ENCODE measurements at regions not wholly inside any gene's neighbourhood (a gene's known extent, or its start where the extent isn't known, plus 50 kb on each side); places are given as distances from the start of the nearest gene placed in this dataset.

GRCh38 chr3:5071061-5071460 lies 51.0 kb upstream of the ARL8B start:
- WGBS, 2 experiments (ENCODE audit: extremely low coverage in 2 of 2, insufficient read length in 1 of 2) = no CpG with 5 or more reads among the region's 7 CpGs
- no TSS peak for BruUV-seq (replicated peaks)
- Histone ChIP-seq H3K36me3 (ENCODE audit: control insufficient read depth, insufficient read depth, low read length) (no peaks in the 10 kb centered on the region), H2BK5ac (ENCODE audit: low read depth, low read length, poor library complexity, severe bottlenecking) (no peak overlapping the region), H2AFZ (replicated peaks; ENCODE audit: low read length, poor library complexity) (no peak overlapping the region), H3K4ac (ENCODE audit: low read depth, low read length) (no peak overlapping the region), H3K56ac (ENCODE audit: extremely low read depth, insufficient read depth, low read length) (no peak overlapping the region), H3K27ac (ENCODE audit: insufficient read depth, low read length) (no peak overlapping the region), H2AK5ac (ENCODE audit: low read depth, low read length) (no peak overlapping the region), H3K23ac (ENCODE audit: low read depth, low read length) (no peak overlapping the region), H2BK15ac (ENCODE audit: low read depth, low read length) (no peak overlapping the region), H3K79me1 (ENCODE audit: low read depth in 1 of 2, low read length in 2 of 2) (no peaks in the 10 kb centered on the region), H3K4me1 (ENCODE audit: control insufficient read depth, insufficient read depth, low read length) (no peaks in the 10 kb centered on the region), H3K4me2 (ENCODE audit: low read depth, low read length) (no peak overlapping the region), H3K27me3 (ENCODE audit: control insufficient read depth, insufficient read depth, low read length) (peaks cover 20% of the 10 kb centered on the region), H4K5ac (ENCODE audit: low read depth, low read length) (no peak overlapping the region), H4K91ac (ENCODE audit: insufficient read depth, low read depth, low read length) (no peak overlapping the region), H4K8ac (ENCODE audit: low read depth in 2 of 2, low read length in 2 of 2) (no peak overlapping the region), H3K14ac (replicated peaks; ENCODE audit: low read depth, low read length) (no peak overlapping the region), H4K20me1 (ENCODE audit: insufficient read depth, low read length) (no peaks in the 10 kb centered on the region), H3K9me3 (ENCODE audit: control insufficient read depth, insufficient read depth, low read length) (no peaks in the 10 kb centered on the region), H3K4me3 (ENCODE audit: insufficient read depth, low read depth, low read length) (no peak overlapping the region), H3K9ac (ENCODE audit: low read depth, low read length) (no peak overlapping the region), H3K18ac (ENCODE audit: low read depth, low read length) (no peak overlapping the region), H2BK20ac (ENCODE audit: low read depth, low read length) (no peak overlapping the region), H2AK9ac (replicated peaks; ENCODE audit: low read depth, low read length, poor library complexity) (no peak overlapping the region), H3K9me1 (ENCODE audit: insufficient read depth, low read length) (no peaks in the 10 kb centered on the region), H2BK120ac (ENCODE audit: low read depth, low read length) (no peak overlapping the region)
- intact Hi-C loops (cut with micrococcal nuclease) (no loop called here), dilution Hi-C loops (cut with HindIII; ENCODE audit: low sequenced_read_pairs, unreplicated experiment) (no loop called here), in situ Hi-C loops (cut with MboI; ENCODE audit: low sequenced_read_pairs) (loop anchor here (25.0 kb wide), 1 partner anchor 759 kb away; the partner anchor contains the start of gene SETMAR)
- ATAC-seq (ENCODE audit: low read depth) (peak; percentile 67), DNase-seq (peak; percentile 49)
- ChIA-PET POLR2A (ENCODE audit: unreplicated experiment) (no interaction called here), CTCF (no interaction called here)
- TF ChIP-seq ELK1 (IDR thresholded peaks at IDR 0.05; ENCODE audit: borderline replicate concordance, low read depth, low read length) (no peak), MAZ (IDR thresholded peaks at IDR 0.05; ENCODE audit: borderline replicate concordance, low read depth, low read length) (no peak), CTCF (conservative IDR thresholded peaks at IDR 0.05; ENCODE audit: low read depth, low read length) (no peak), FOS (IDR thresholded peaks at IDR 0.05; ENCODE audit: low read depth, low read length) (no peak), MXI1 (IDR thresholded peaks at IDR 0.05; ENCODE audit: borderline replicate concordance, low read depth, low read length) (no peak), RFX5 (IDR thresholded peaks at IDR 0.05; ENCODE audit: low read depth, low read length) (no peak), RAD21 (IDR thresholded peaks at IDR 0.05; ENCODE audit: low read length) (no peak), MAFK (IDR thresholded peaks at IDR 0.05; ENCODE audit: low read depth, low read length) (no peak), CHD1 (IDR thresholded peaks at IDR 0.05; ENCODE audit: low read depth, low read length) (no peak), USF2 (IDR thresholded peaks at IDR 0.05; ENCODE audit: low read depth, low read length) (no peak)
